Left ventricle myocardium inferior (tissue), 1 donor: ENCODE measurements at regions not wholly inside any gene's neighbourhood (a gene's known extent, or its start where the extent isn't known, plus 50 kb on each side); places are given as distances from the start of the nearest gene placed in this dataset.

Experiments
- DNase-seq: peaks from one replicate; pipeline ENCODE4 v3.0.0-alpha.2; 2020
- H3K27ac ChIP-seq: fragments of 200-600 bp; replicated peaks from 2 replicates; pipeline ENCODE4 v1.8.0; 2021
- H3K27me3 ChIP-seq: fragments of 200-600 bp; 2 replicates; pipeline ENCODE4 v1.8.0; 2021; ENCODE audit warnings: low read depth
- H3K36me3 ChIP-seq: fragments of 200-600 bp; 2 replicates; pipeline ENCODE4 v1.8.0; 2021
- H3K4me1 ChIP-seq: fragments of 200-600 bp; 2 replicates; pipeline ENCODE4 v1.8.0; 2021
- H3K4me3 ChIP-seq: fragments of 200-600 bp; 2 replicates; pipeline ENCODE4 v1.8.0; 2021; ENCODE audit warnings: mild to moderate bottlenecking, moderate library complexity
- H3K9me3 ChIP-seq: fragments of 200-600 bp; replicated peaks from 2 replicates; pipeline ENCODE4 v1.8.0; 2021
- intact Hi-C: fragments of 100-400 bp; cut with micrococcal nuclease; formaldehyde crosslinking; loops from one replicate; pipeline ENCODE4 v1.11.0; 2022
- TF ChIP-seq, protein P1 (sequence below): fragments of 200-600 bp; IDR thresholded peaks from 2 replicates; pipeline ENCODE4 v1.8.0; 2021; ENCODE audit warnings: antibody characterized with exemption, mild to moderate bottlenecking, borderline replicate concordance
- donor health status: DM: no; HTN: yes; CAD: no; lungs with severe emphysema.

DNA sequence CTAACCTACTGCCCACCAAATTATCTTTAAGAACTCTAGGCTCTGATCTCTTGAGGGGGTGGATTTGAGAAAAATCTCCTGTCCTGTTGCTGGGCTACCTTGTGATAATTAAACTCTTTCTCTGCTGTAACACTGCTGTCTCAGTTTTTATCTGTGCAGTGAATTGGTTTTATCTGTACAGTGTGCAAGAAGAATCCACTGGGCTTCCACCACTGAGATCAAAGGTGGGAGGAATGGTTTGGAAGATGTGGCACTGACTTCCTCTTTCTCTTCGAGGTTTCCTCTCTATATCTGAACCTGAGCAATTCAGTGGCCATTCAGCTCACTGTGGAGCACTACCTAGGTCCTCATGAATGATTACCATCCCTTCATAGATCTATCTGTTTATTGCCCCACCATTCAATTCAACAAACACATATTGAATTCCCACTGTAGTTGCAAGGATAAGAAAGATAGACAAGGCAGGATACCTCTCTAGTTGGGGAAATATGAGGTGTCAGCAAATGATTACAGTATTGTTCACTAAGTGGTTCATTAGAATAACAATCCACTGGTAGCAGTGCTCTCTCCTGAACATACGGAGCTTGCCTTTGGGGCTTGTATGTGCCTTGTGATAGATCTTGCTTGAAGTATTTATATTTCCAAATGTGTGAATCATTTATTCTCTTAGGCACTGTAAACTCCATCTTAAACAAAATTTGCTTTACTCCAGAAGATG is 172.1 kb upstream of the ARG1 start:
- H3K4me3 ChIP-seq, result no peak overlapping the region
- H3K9me3 ChIP-seq, result peaks cover 25% of the 10 kb centered on the region
- no peaks in the 10 kb centered on the region for H3K27me3 ChIP-seq
- no peaks in the 10 kb centered on the region for H3K36me3 ChIP-seq
- DNase-seq, result no peak
- no peaks in the 10 kb centered on the region for H3K4me1 ChIP-seq
- intact Hi-C loops, result no loop called here
- no peak overlapping the region for H3K27ac ChIP-seq
- TF ChIP-seq, protein P1, sequence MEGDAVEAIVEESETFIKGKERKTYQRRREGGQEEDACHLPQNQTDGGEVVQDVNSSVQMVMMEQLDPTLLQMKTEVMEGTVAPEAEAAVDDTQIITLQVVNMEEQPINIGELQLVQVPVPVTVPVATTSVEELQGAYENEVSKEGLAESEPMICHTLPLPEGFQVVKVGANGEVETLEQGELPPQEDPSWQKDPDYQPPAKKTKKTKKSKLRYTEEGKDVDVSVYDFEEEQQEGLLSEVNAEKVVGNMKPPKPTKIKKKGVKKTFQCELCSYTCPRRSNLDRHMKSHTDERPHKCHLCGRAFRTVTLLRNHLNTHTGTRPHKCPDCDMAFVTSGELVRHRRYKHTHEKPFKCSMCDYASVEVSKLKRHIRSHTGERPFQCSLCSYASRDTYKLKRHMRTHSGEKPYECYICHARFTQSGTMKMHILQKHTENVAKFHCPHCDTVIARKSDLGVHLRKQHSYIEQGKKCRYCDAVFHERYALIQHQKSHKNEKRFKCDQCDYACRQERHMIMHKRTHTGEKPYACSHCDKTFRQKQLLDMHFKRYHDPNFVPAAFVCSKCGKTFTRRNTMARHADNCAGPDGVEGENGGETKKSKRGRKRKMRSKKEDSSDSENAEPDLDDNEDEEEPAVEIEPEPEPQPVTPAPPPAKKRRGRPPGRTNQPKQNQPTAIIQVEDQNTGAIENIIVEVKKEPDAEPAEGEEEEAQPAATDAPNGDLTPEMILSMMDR, result no peak

GRCh38 chr6:131408811-131409210 is 164.2 kb upstream of the ARG1 start:
- H3K4me3 ChIP-seq, result no peak overlapping the region
- H3K27ac ChIP-seq, result no peak overlapping the region
- H3K4me1 ChIP-seq, result no peaks in the 10 kb centered on the region
- no peaks in the 10 kb centered on the region for H3K36me3 ChIP-seq
- H3K9me3 ChIP-seq, result peaks cover 7% of the 10 kb centered on the region
- H3K27me3 ChIP-seq, result no peaks in the 10 kb centered on the region
- TF ChIP-seq, protein P1, result no peak
- intact Hi-C loops, result no loop called here
- DNase-seq, result no peak

DNA sequence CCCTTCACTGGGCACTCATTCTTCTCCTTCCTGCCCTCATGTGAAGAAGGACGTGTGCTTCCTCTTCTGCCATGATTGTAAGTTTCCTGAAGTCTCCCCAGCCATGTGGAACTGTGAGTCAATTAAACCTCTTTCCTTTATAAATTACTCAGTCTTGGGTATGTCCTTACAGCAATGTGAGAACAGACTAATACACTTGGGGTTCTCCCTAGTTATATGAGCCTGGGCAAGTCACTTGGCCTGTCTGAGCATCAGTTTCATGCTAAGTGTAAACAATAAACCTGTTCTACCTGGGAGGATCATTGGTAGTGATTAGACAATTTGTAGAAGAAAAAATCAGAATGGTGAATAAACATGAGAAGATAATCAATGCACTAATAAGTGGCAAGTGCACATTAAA is 162.2 kb upstream of the ARG1 start:
- intact Hi-C loops, result no loop called here
- peaks cover 7% of the 10 kb centered on the region for H3K9me3 ChIP-seq
- no peak overlapping the region for H3K27ac ChIP-seq
- no peaks in the 10 kb centered on the region for H3K27me3 ChIP-seq
- H3K4me1 ChIP-seq, result no peaks in the 10 kb centered on the region
- TF ChIP-seq, protein P1, result no peak
- DNase-seq, result no peak
- no peaks in the 10 kb centered on the region for H3K36me3 ChIP-seq
- H3K4me3 ChIP-seq, result no peak overlapping the region

DNA sequence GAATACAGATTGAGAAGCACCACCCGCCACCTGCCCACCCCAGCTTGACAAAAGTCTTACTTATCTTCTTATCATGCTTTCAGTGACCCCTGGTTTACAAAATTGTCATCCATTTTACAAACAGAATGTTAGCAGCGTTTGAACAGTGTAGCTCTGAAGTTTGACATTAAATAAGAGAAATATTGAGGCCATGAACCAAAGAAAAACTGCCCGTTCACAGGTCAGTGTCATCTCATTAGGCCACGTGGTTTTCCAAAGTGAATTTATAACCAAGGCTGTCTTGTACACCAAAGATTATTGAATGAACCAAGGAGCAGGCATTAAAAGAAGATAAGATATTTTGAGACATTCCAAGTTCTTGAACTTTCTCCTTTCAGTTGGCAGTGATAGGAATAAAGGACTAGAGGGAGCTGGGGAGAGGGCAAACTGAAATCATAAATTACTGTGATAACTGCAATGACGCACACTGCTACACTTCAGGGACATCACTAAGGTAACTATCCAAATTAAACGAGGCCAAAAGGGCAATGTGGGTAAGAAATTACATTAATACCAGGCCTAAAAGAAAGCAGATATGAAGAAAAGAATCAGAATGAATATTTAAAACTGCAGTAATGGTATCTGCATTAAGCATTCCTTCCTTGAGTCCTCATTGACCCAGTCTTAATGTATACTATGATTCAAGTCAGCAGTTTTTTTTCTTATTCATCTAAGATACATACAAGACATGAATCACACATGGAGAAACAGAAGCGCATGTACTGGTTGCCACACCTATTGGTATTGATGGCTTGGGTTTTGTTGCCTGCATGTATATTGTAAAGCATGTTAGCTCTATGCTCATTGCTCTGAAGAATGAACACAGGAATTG is 159.8 kb upstream of the ARG1 start:
- peaks cover 7% of the 10 kb centered on the region for H3K9me3 ChIP-seq
- no peak overlapping the region for H3K27ac ChIP-seq
- intact Hi-C loops, result no loop called here
- no peaks in the 10 kb centered on the region for H3K27me3 ChIP-seq
- TF ChIP-seq, protein P1, result no peak
- DNase-seq, result no peak
- no peaks in the 10 kb centered on the region for H3K4me1 ChIP-seq
- H3K4me3 ChIP-seq, result no peak overlapping the region
- no peaks in the 10 kb centered on the region for H3K36me3 ChIP-seq

DNA sequence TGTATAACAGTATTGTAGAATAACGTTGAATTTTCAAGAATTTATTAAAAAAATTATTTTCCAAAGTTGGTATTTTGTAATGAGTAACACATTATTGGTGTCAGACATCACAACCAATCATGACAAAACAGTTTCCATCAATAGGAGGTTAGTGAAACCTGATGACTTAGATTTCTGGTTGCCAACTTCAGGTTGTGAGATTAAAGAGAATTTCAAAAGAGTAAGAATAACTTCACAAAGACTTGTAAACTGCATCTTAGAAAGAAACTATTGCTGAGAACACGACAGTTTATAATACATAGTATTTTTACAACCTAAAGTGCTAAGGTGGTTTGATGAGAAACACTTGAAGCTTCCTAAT is 159.2 kb upstream of the ARG1 start:
- DNase-seq, result no peak
- TF ChIP-seq, protein P1, result no peak
- Histone ChIP-seq H3K27me3 (peaks cover 4% of the 10 kb centered on the region), H3K27ac (no peak overlapping the region), H3K9me3 (peaks cover 7% of the 10 kb centered on the region), H3K36me3 (no peaks in the 10 kb centered on the region), H3K4me3 (no peak overlapping the region), H3K4me1 (no peaks in the 10 kb centered on the region)
- intact Hi-C loops, result no loop called here
